B cell (primary cell): ENCODE measurements at regions not wholly inside any gene's neighbourhood (a gene's known extent, or its start where the extent isn't known, plus 50 kb on each side); places are given as distances from the start of the nearest gene placed in this dataset.

Source experiments
- ATAC-seq: fragments of 200-7000 bp; cut with Tn5 transposase; one replicate; pipeline ENCODE4 v1.10.0; 2021; ENCODE audit warnings: low read depth, mild to moderate bottlenecking, moderate number of reproducible peaks, moderate library complexity
- CTCF ChIA-PET: fragments of 350-600 bp; sonication (Branson Sonifier 250); formaldehyde crosslinking; loops from one replicate; lab custom pipeline; 2021; ENCODE audit warnings: antibody characterized with exemption, inconsistent platforms; lab: Charles Lee
- POLR2A ChIA-PET: fragments of 350-600 bp; sonication (Branson Sonifier 250); formaldehyde crosslinking; loops from one replicate; lab custom pipeline; 2021; ENCODE audit warnings: antibody characterized with exemption; lab: Charles Lee
- DNase-seq: peaks from one replicate; pipeline ENCODE4 v3.0.0; 2013
- H2AFZ ChIP-seq: 2 replicates; pipeline ENCODE4 v1.6.1; 2012; ENCODE audit warnings: mild to moderate bottlenecking, low read depth, low read length; ENCODE audit not compliant: insufficient read depth, poor library complexity, severe bottlenecking
- H3K27ac ChIP-seq, 2 donors: 1 replicate in 1 of 2; 2 replicates in 1 of 2; pipeline ENCODE4 v1.5.1; 2012 to 2013; ENCODE audit warnings: low read length in 2 of 2, mild to moderate bottlenecking in 2 of 2, moderate library complexity in 1 of 2
- H3K27me3 ChIP-seq, 4 experiments: fragments of 200-600 bp in 1 of 4; sonication (generic) in 1 of 4; replicated peaks in 1 of 4; 1 replicate in 2 of 4; 2 replicates in 2 of 4; pipeline versions ENCODE4 v1.6.1 to v1.7.0; 2013 to 2016; ENCODE audit warnings: low read length in 3 of 4, mild to moderate bottlenecking in 2 of 4, mixed read lengths in 1 of 4, moderate library complexity in 1 of 4; ENCODE audit not compliant: insufficient read depth in 4 of 4, control insufficient read depth in 3 of 4; ENCODE audit errors: control extremely low read depth in 1 of 4
- H3K36me3 ChIP-seq, 2 experiments: replicated peaks in 1 of 2; 1 replicate in 1 of 2; 2 replicates in 1 of 2; pipeline versions ENCODE4 v1.6.1 to v1.7.1; 2013; ENCODE audit warnings: low read length in 1 of 2; ENCODE audit not compliant: insufficient read depth in 2 of 2, control insufficient read depth in 1 of 2; ENCODE audit errors: control extremely low read depth in 1 of 2, extremely low read depth in 1 of 2
- H3K4me1 ChIP-seq, 2 donors: fragments of 200-600 bp in 1 of 2; sonication (generic) in 1 of 2; 1 replicate in 1 of 2; 2 replicates in 1 of 2; pipeline versions ENCODE4 v1.5.1 to v1.6.1; 2013 to 2017; ENCODE audit warnings: low read length in 2 of 2; ENCODE audit not compliant: control insufficient read depth in 2 of 2, insufficient read depth in 2 of 2
- H3K4me2 ChIP-seq: replicated peaks from 2 replicates; pipeline ENCODE3; 2012; ENCODE audit warnings: mild to moderate bottlenecking, low read depth, low read length; ENCODE audit not compliant: poor library complexity, severe bottlenecking
- H3K4me3 ChIP-seq, 5 experiments: fragments of 200-600 bp in 1 of 5; sonication (generic) in 1 of 5; 1 replicate in 3 of 5; 2 replicates in 2 of 5; pipeline versions ENCODE4 v1.5.1 to v1.7.0; 2011 to 2016; ENCODE audit warnings: low read length in 4 of 5, mild to moderate bottlenecking in 4 of 5, low read depth in 2 of 5, control low read depth in 1 of 5, moderate library complexity in 1 of 5; ENCODE audit not compliant: insufficient read depth in 1 of 5; ENCODE audit errors: control extremely low read depth in 1 of 5, extremely low read depth in 1 of 5
- H3K79me2 ChIP-seq: fragments of 200-600 bp; sonication (generic); one replicate; pipeline ENCODE4 v1.6.0; 2016; ENCODE audit warnings: low read length; ENCODE audit not compliant: control insufficient read depth, insufficient read depth
- H3K9ac ChIP-seq: fragments of 200-600 bp; sonication (generic); 2 replicates; pipeline ENCODE4 v1.6.1; 2017; ENCODE audit warnings: mild to moderate bottlenecking, low read length, moderate library complexity
- H3K9me3 ChIP-seq, 3 donors: one replicate each; pipeline versions ENCODE4 v1.6.1 to v1.7.1; 2013; ENCODE audit warnings: low read length in 2 of 3; ENCODE audit not compliant: control insufficient read depth in 2 of 3, insufficient read depth in 1 of 3; ENCODE audit errors: control extremely low read depth in 1 of 3
- H4K20me1 ChIP-seq: 2 replicates; pipeline ENCODE4 v1.6.0; 2012; ENCODE audit warnings: mild to moderate bottlenecking, low read length; ENCODE audit not compliant: insufficient read depth, control insufficient read depth, poor library complexity, severe bottlenecking
- H3K27ac Mint-ChIP-seq: one replicate; pipeline ENCODE4 v1.8.0; 2021; ENCODE audit warnings: mixed read lengths
- H3K27me3 Mint-ChIP-seq: one replicate; pipeline ENCODE4 v1.8.0; 2021; ENCODE audit warnings: mixed read lengths
- H3K4me1 Mint-ChIP-seq: one replicate; pipeline ENCODE4 v1.8.0; 2021; ENCODE audit warnings: mixed read lengths
- H3K4me3 Mint-ChIP-seq: one replicate; pipeline ENCODE4 v1.8.0; 2021; ENCODE audit warnings: mixed read lengths
- H3K9me3 Mint-ChIP-seq: one replicate; pipeline ENCODE4 v1.8.0; 2022; ENCODE audit warnings: mixed read lengths; ENCODE audit not compliant: insufficient read depth
- EZH2 ChIP-seq: IDR thresholded peaks from 2 replicates; pipeline ENCODE4 v1.6.1; 2012; ENCODE audit warnings: borderline replicate concordance, low read depth, mild to moderate bottlenecking, moderate library complexity, low read length; ENCODE audit not compliant: insufficient read depth, poor library complexity, severe bottlenecking
- WGBS: methylation state at CpG from one replicate; pipeline ENCODE4 v1.1.5; 2013; ENCODE audit warnings: missing lambda C conversion rate; ENCODE audit not compliant: insufficient coverage; 5-methylcytosine and 5-hydroxymethylcytosine counted together
- intact Hi-C: fragments of 100-400 bp; cut with micrococcal nuclease; formaldehyde crosslinking; loops from one replicate; pipeline ENCODE4 v1.10.0; 2022
- TF ChIP-seq, protein P1 (sequence below): fragments of 200-600 bp; IDR thresholded peaks from one replicate; pipeline ENCODE4 v1.8.0; 2022; ENCODE audit warnings: antibody characterized with exemption, mild to moderate bottlenecking

DNA sequence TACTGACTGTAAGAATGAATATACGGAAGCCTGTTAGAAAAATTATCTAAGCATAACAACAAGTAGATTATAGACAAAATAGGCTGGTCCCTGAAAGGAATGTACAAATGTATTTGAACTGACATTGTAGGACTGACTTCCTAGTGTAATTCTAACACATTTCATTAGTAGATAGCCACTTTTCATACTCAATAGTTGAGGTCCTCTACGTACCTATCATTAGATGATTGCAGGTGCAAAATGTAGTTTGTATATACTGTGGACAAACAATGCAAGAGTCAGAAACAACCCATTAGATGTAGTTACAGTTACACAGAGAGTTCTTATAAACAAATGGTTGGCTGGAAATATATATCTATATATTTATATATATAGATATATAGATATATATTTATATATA is 402.3 kb upstream of the SLITRK6 start:
- CTCF ChIA-PET, result no interaction called here
- no CpG with 5 or more reads among the region's 2 CpGs for WGBS
- intact Hi-C loops, result no loop called here

DNA sequence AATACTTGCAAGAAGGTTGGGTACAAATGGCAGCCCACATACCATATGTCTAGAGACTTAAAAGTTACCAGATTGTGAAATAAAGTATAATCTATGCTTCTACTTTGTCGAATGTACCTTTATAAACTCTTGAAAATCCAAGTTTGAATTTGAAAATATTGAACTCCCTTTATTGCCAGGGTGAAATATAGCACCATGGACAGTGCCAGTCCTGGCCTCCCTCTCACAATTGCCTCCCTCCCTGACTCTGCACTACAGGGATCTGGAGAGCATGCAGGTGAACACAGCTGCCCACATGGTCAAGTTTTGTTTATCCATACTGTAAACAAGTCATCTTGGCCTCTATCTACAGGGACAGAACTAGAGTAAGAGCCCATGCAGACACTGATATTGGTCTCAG is 394.1 kb upstream of the SLITRK6 start:
- no peak for DNase-seq
- H3K36me3 ChIP-seq, result no peaks in the 10 kb centered on the region
- ATAC-seq, result no peak
- no peaks in the 10 kb centered on the region for H3K27me3 ChIP-seq
- H3K27me3 Mint-ChIP-seq, result no peaks in the 10 kb centered on the region
- H3K4me2 ChIP-seq, result no peak overlapping the region
- intact Hi-C loops, result no loop called here
- no CpG with 5 or more reads among the region's 1 CpG for WGBS
- no peak overlapping the region for H3K27ac Mint-ChIP-seq
- H4K20me1 ChIP-seq, result no peaks in the 10 kb centered on the region
- ChIA-PET CTCF (no interaction called here), POLR2A (no interaction called here)
- H3K4me3 Mint-ChIP-seq, result no peak overlapping the region
- H2AFZ ChIP-seq, result no peak overlapping the region
- H3K9me3 Mint-ChIP-seq, result peaks cover 5% of the 10 kb centered on the region
- H3K27ac ChIP-seq, result no peak overlapping the region
- H3K4me3 ChIP-seq, result no peak overlapping the region
- no peaks in the 10 kb centered on the region for H3K79me2 ChIP-seq
- no peaks in the 10 kb centered on the region for H3K4me1 Mint-ChIP-seq
- H3K9ac ChIP-seq, result no peak overlapping the region
- no peak for TF ChIP-seq EZH2
- TF ChIP-seq, protein P1, sequence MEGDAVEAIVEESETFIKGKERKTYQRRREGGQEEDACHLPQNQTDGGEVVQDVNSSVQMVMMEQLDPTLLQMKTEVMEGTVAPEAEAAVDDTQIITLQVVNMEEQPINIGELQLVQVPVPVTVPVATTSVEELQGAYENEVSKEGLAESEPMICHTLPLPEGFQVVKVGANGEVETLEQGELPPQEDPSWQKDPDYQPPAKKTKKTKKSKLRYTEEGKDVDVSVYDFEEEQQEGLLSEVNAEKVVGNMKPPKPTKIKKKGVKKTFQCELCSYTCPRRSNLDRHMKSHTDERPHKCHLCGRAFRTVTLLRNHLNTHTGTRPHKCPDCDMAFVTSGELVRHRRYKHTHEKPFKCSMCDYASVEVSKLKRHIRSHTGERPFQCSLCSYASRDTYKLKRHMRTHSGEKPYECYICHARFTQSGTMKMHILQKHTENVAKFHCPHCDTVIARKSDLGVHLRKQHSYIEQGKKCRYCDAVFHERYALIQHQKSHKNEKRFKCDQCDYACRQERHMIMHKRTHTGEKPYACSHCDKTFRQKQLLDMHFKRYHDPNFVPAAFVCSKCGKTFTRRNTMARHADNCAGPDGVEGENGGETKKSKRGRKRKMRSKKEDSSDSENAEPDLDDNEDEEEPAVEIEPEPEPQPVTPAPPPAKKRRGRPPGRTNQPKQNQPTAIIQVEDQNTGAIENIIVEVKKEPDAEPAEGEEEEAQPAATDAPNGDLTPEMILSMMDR, result no peak
- H3K9me3 ChIP-seq, result peaks cover 0 to 11% (median 0%) of the 10 kb centered on the region in 3 donors
- no peaks in the 10 kb centered on the region for H3K4me1 ChIP-seq

More for the DNA sequence above, 402.3 kb upstream of the SLITRK6 start:
- Mint-ChIP-seq H3K4me1 (no peaks in the 10 kb centered on the region), H3K9me3 (peaks cover 2% of the 10 kb centered on the region), H3K27me3 (no peaks in the 10 kb centered on the region), H3K4me3 (no peak overlapping the region), H3K27ac (no peak overlapping the region)
- H3K9me3 ChIP-seq, result no peaks in the 10 kb centered on the region
- no peaks in the 10 kb centered on the region for H4K20me1 ChIP-seq
- TF ChIP-seq, protein P1, result no peak
- TF ChIP-seq EZH2, result no peak
- no peak overlapping the region for H3K27ac ChIP-seq
- no peaks in the 10 kb centered on the region for H3K4me1 ChIP-seq
- no peak overlapping the region for H3K4me2 ChIP-seq
- POLR2A ChIA-PET, result no interaction called here
- DNase-seq (no peak), ATAC-seq (no peak)
- H3K27me3 ChIP-seq, result no peaks in the 10 kb centered on the region
- H3K9ac ChIP-seq, result no peak overlapping the region
- no peak overlapping the region for H2AFZ ChIP-seq
- no peaks in the 10 kb centered on the region for H3K36me3 ChIP-seq
- no peak overlapping the region for H3K4me3 ChIP-seq
- H3K79me2 ChIP-seq, result no peaks in the 10 kb centered on the region
